H1 (cell line): ENCODE measurements at regions not wholly inside any gene's neighbourhood (a gene's known extent, or its start where the extent isn't known, plus 50 kb on each side); places are given as distances from the start of the nearest gene placed in this dataset.

Experiments
- CTCF ChIA-PET: fragments of 300-600 bp; sonication (Branson Sonifier 250); formaldehyde crosslinking; loops from one replicate; lab custom pipeline; 2021; ENCODE audit not compliant: partially characterized antibody; lab: Charles Lee
- POLR2A ChIA-PET: fragments of 300-600 bp; sonication (Branson Sonifier 250); formaldehyde crosslinking; loops from one replicate; lab custom pipeline; 2021; ENCODE audit warnings: inconsistent platforms; ENCODE audit not compliant: partially characterized antibody; lab: Charles Lee
- DNase-seq, 2 experiments: peaks; one replicate each; pipeline versions ENCODE4 v3.0.0 to v3.0.0-alpha.2; 2010 to 2022; ENCODE audit warnings: low spot score in 2 of 2, low read depth in 1 of 2, mixed read lengths in 1 of 2
- FAIRE-seq: peaks from 2 replicates; lab custom pipeline; 2011; peaks lifted over from hg19 to GRCh38; lab: Jason Lieb, UNC
- H2AFZ ChIP-seq: 2 replicates; pipeline ENCODE4 v1.8.1; 2012; ENCODE audit warnings: low read length, inconsistent platforms
- H2AK5ac ChIP-seq: 2 replicates; pipeline ENCODE4 v1.6.1; 2013; ENCODE audit warnings: low read depth, low read length
- H2BK120ac ChIP-seq: replicated peaks from 2 replicates; pipeline ENCODE3; 2013; ENCODE audit warnings: low read depth, low read length, inconsistent platforms
- H2BK12ac ChIP-seq: 2 replicates; pipeline ENCODE4 v1.6.1; 2013; ENCODE audit warnings: low read depth, low read length
- H2BK15ac ChIP-seq: 2 replicates; pipeline ENCODE4 v1.6.1; 2013; ENCODE audit warnings: low read length
- H2BK20ac ChIP-seq: 2 replicates; pipeline ENCODE4 v1.6.1; 2013; ENCODE audit warnings: low read length
- H2BK5ac ChIP-seq: 2 replicates; pipeline ENCODE4 v1.6.1; 2013; ENCODE audit warnings: low read depth, low read length
- H3K14ac ChIP-seq: 2 replicates; pipeline ENCODE4 v1.6.1; 2013; ENCODE audit warnings: inconsistent platforms; ENCODE audit not compliant: insufficient read length
- H3K18ac ChIP-seq: 2 replicates; pipeline ENCODE4 v1.6.1; 2013; ENCODE audit warnings: low read length; ENCODE audit errors: extremely low read depth
- H3K23ac ChIP-seq: 2 replicates; pipeline ENCODE4 v1.6.1; 2013; ENCODE audit warnings: inconsistent platforms; ENCODE audit not compliant: insufficient read length
- H3K23me2 ChIP-seq: 2 replicates; pipeline ENCODE4 v1.6.1; 2013; ENCODE audit warnings: low read depth, low read length
- H3K27ac ChIP-seq: 2 replicates; pipeline ENCODE4 v1.6.1; 2011; ENCODE audit warnings: low read depth, low read length, inconsistent platforms
- H3K27me3 ChIP-seq, 4 experiments: replicated peaks in 1 of 4; 1 replicate in 1 of 4; 2 replicates in 3 of 4; pipeline versions ENCODE4 v1.6.1 to v1.8.1; 2011 to 2013; ENCODE audit warnings: low read length in 3 of 4, mild to moderate bottlenecking in 3 of 4, inconsistent platforms in 2 of 4, mixed read lengths in 2 of 4, moderate library complexity in 1 of 4; ENCODE audit not compliant: control insufficient read depth in 3 of 4, insufficient read depth in 3 of 4; ENCODE audit errors: extremely low read depth in 1 of 4
- H3K36me3 ChIP-seq, 4 experiments: 2 replicates each; pipeline versions ENCODE4 v1.6.1 to v1.8.1; 2011 to 2013; ENCODE audit warnings: mild to moderate bottlenecking in 4 of 4, low read length in 3 of 4, moderate library complexity in 2 of 4, control low read depth in 1 of 4, inconsistent platforms in 1 of 4; ENCODE audit not compliant: insufficient read depth in 4 of 4, control insufficient read depth in 2 of 4
- H3K4ac ChIP-seq: replicated peaks from 2 replicates; pipeline ENCODE3; 2013; ENCODE audit warnings: low read length, low read depth, mixed read lengths, inconsistent platforms; ENCODE audit not compliant: insufficient read length
- H3K4me1 ChIP-seq, 4 experiments: replicated peaks in 1 of 4; 1 replicate in 1 of 4; 2 replicates in 3 of 4; pipeline versions ENCODE4 v1.6.1 to v1.8.1; 2011 to 2013; ENCODE audit warnings: low read length in 3 of 4, inconsistent platforms in 2 of 4, mixed read lengths in 1 of 4; ENCODE audit not compliant: insufficient read depth in 4 of 4, control insufficient read depth in 3 of 4
- H3K4me2 ChIP-seq, 2 experiments: 2 replicates each; pipeline versions ENCODE4 v1.6.1 to v1.8.1; 2011 to 2013; ENCODE audit warnings: low read depth in 2 of 2, low read length in 2 of 2, control low read depth in 1 of 2, inconsistent platforms in 1 of 2, mild to moderate bottlenecking in 1 of 2; ENCODE audit not compliant: insufficient read depth in 1 of 2
- H3K4me3 ChIP-seq, 4 experiments: fragments of 200-600, 300-600 bp in 1 of 4; sonication (generic), shearing (Covaris generic), sonication (Bioruptor Twin) in 1 of 4; 2 replicates each; pipeline versions ENCODE4 v1.5.1 to v1.8.1; 2011 to 2016; ENCODE audit warnings: low read length in 4 of 4, low read depth in 3 of 4, control low read depth in 2 of 4, inconsistent platforms in 2 of 4, mild to moderate bottlenecking in 2 of 4, mixed read lengths in 1 of 4, moderate library complexity in 1 of 4; ENCODE audit not compliant: insufficient read depth in 2 of 4; ENCODE audit errors: extremely low read depth in 1 of 4
- H3K56ac ChIP-seq: replicated peaks from 2 replicates; pipeline ENCODE3; 2013; ENCODE audit warnings: low read depth, mild to moderate bottlenecking, mixed read lengths, low read length, inconsistent platforms; ENCODE audit not compliant: insufficient read length
- H3K79me1 ChIP-seq: 2 replicates; pipeline ENCODE4 v1.6.1; 2013; ENCODE audit warnings: low read depth, low read length, control low read depth
- H3K79me2 ChIP-seq, 2 experiments: 2 replicates each; pipeline versions ENCODE4 v1.6.1 to v1.8.1; 2012 to 2013; ENCODE audit warnings: low read length in 2 of 2, mild to moderate bottlenecking in 2 of 2, inconsistent platforms in 1 of 2; ENCODE audit not compliant: insufficient read depth in 2 of 2, control insufficient read depth in 1 of 2
- H3K9ac ChIP-seq, 4 experiments: replicated peaks in 1 of 4; 1 replicate in 1 of 4; 2 replicates in 3 of 4; pipeline versions ENCODE4 v1.6.1 to v1.8.1; 2011 to 2013; ENCODE audit warnings: low read depth in 3 of 4, low read length in 3 of 4, control low read depth in 2 of 4, mild to moderate bottlenecking in 2 of 4, moderate library complexity in 2 of 4, inconsistent platforms in 1 of 4; ENCODE audit errors: extremely low read depth in 1 of 4
- H3K9me3 ChIP-seq, 2 experiments: 2 replicates each; pipeline versions ENCODE4 v1.6.1 to v1.8.1; 2012 to 2013; ENCODE audit warnings: mild to moderate bottlenecking in 2 of 2, moderate library complexity in 2 of 2, control low read depth in 1 of 2, inconsistent platforms in 1 of 2, low read depth in 1 of 2, low read length in 1 of 2, mixed read lengths in 1 of 2; ENCODE audit not compliant: insufficient read depth in 2 of 2
- H4K20me1 ChIP-seq, 2 experiments: replicated peaks in 1 of 2; 2 replicates each; pipeline versions ENCODE3 to v1.8.1; 2011 to 2013; ENCODE audit warnings: inconsistent platforms in 2 of 2, low read length in 2 of 2, mild to moderate bottlenecking in 1 of 2; ENCODE audit not compliant: insufficient read depth in 2 of 2, control insufficient read depth in 1 of 2
- H4K5ac ChIP-seq: 2 replicates; pipeline ENCODE4 v1.6.1; 2013; ENCODE audit warnings: low read length, low read depth, mixed read lengths, inconsistent platforms; ENCODE audit not compliant: insufficient read length
- H4K8ac ChIP-seq: 2 replicates; pipeline ENCODE4 v1.8.0; 2013; ENCODE audit warnings: mild to moderate bottlenecking, moderate library complexity, low read length, inconsistent platforms; ENCODE audit not compliant: insufficient read depth; ENCODE audit errors: extremely low read depth
- H4K91ac ChIP-seq: replicated peaks from 2 replicates; pipeline ENCODE3; 2013; ENCODE audit warnings: low read length, mixed read lengths, inconsistent platforms; ENCODE audit not compliant: insufficient read length
- ASH2L ChIP-seq: fragments of 200-600, 300-600 bp; sonication (generic); IDR thresholded peaks from one replicate; pipeline ENCODE4 v1.7.1; 2017; ENCODE audit warnings: low read length
- BRCA1 ChIP-seq: IDR thresholded peaks from 2 replicates; pipeline ENCODE4 v1.6.1; 2012; ENCODE audit warnings: low read depth, low read length, improper control_type of control experiment
- CBX8 ChIP-seq: fragments of 300-800, 300-1000 bp; sonication (generic); IDR thresholded peaks from 2 replicates; pipeline ENCODE4 v1.7.1; 2016; ENCODE audit warnings: low read depth, low read length, borderline replicate concordance
- CTBP2 ChIP-seq: IDR thresholded peaks from 2 replicates; pipeline ENCODE4 v1.7.0; 2011; ENCODE audit warnings: borderline replicate concordance, mild to moderate bottlenecking, moderate library complexity, mixed read lengths, low read length; ENCODE audit not compliant: insufficient read depth, insufficient read length
- HDAC2 ChIP-seq, 2 experiments: fragments of 300-600 bp in 1 of 2; sonication (generic) in 1 of 2; IDR thresholded peaks; 2 replicates each; pipeline ENCODE4 v1.6.1; 2011 to 2012; ENCODE audit warnings: low read depth in 2 of 2, low read length in 2 of 2, mild to moderate bottlenecking in 2 of 2, moderate library complexity in 2 of 2, borderline replicate concordance in 1 of 2, inconsistent platforms in 1 of 2
- KDM4A ChIP-seq: IDR thresholded peaks from one replicate; pipeline ENCODE4 v1.7.1; 2012; ENCODE audit warnings: low read depth, mild to moderate bottlenecking, moderate library complexity, low read length, inconsistent platforms; ENCODE audit not compliant: severe bottlenecking
- PHF8 ChIP-seq: fragments of 200-600 bp; sonication (generic); conservative IDR thresholded peaks from 2 replicates; pipeline ENCODE4 v1.7.1; 2012; ENCODE audit warnings: low read depth, mild to moderate bottlenecking, inconsistent platforms, low read length, moderate library complexity
- RBBP5 ChIP-seq: IDR thresholded peaks from 2 replicates; pipeline ENCODE4 v1.7.1; 2012; ENCODE audit warnings: low read depth, mild to moderate bottlenecking, inconsistent platforms, low read length, moderate library complexity, borderline replicate concordance
- SAP30 ChIP-seq: fragments of 300-600 bp; sonication (generic); IDR thresholded peaks from 2 replicates; pipeline ENCODE4 v1.7.1; 2012; ENCODE audit warnings: low read length, moderate library complexity, mild to moderate bottlenecking, inconsistent platforms; ENCODE audit not compliant: insufficient read depth, insufficient replicate concordance
- SIRT6 ChIP-seq: IDR thresholded peaks from one replicate; pipeline ENCODE4 v1.7.1; 2012; ENCODE audit warnings: low read length, inconsistent platforms
- SP1 ChIP-seq: IDR thresholded peaks from 2 replicates; pipeline ENCODE4 v1.6.1; 2011; ENCODE audit warnings: low read depth, low read length
- SUZ12 ChIP-seq: fragments of 200-600 bp; sonication (generic); IDR thresholded peaks from 2 replicates; pipeline ENCODE4 v1.6.1; 2012; ENCODE audit warnings: mild to moderate bottlenecking, inconsistent platforms, low read length, moderate library complexity, mixed read lengths
- WGBS, 2 experiments: shearing (Covaris generic) in 1 of 2; methylation state at CpG; one replicate each; pipeline versions ENCODE4 v1.1.6 to v1.1.7; 2013 to 2015; ENCODE audit warnings: low lambda C conversion rate in 2 of 2, mixed read lengths in 2 of 2, inconsistent platforms in 1 of 2, low coverage in 1 of 2, missing lambda C conversion rate in 1 of 2; ENCODE audit not compliant: insufficient replicate concordance in 2 of 2, insufficient coverage in 1 of 2, insufficient read length in 1 of 2; ENCODE audit errors: extremely low coverage in 1 of 2, missing lambda C conversion rate in 1 of 2; 5-methylcytosine and 5-hydroxymethylcytosine counted together
- TF ChIP-seq, protein P1 (sequence below): IDR thresholded peaks from 2 replicates; pipeline ENCODE4 v1.6.1; 2011; ENCODE audit warnings: low read length, improper control_type of control experiment

DNA sequence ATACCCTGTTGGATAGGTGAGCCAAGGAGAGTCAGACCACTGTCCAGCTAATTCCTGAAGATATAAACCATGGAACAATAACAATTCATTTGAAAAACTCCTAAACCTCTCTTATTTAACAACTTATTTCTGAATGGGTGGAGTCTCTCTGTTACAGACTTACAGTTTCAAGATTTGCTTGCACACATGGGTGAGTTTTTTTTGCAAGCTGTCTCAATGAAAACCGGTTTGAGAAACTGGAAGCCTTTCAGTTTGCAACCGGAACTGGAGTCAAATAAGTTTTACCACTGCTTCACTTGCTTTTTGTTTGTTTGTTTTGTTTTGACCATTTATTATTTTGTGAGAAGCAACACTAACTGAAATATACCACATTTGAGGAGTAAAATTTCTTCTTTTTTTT is 243.8 kb downstream of the MTERF1 start:
- Histone ChIP-seq H2BK20ac (no peak overlapping the region), H3K79me1 (no peaks in the 10 kb centered on the region), H3K36me3 (no peaks in the 10 kb centered on the region), H4K20me1 (peaks cover 0 to 3% of the 10 kb centered on the region in 2 experiments), H3K9ac (no peak overlapping the region), H2BK5ac (no peak overlapping the region), H3K4me2 (no peak overlapping the region), H2BK15ac (no peak overlapping the region), H3K56ac (no peak overlapping the region), H3K14ac (no peak overlapping the region), H2AK5ac (no peak overlapping the region), H2AFZ (no peak overlapping the region), H2BK120ac (no peak overlapping the region), H4K8ac (no peak overlapping the region), H3K79me2 (no peaks in the 10 kb centered on the region), H2BK12ac (no peak overlapping the region), H4K91ac (no peak overlapping the region), H3K4ac (no peak overlapping the region), H3K4me1 (no peaks in the 10 kb centered on the region), H3K23ac (no peak overlapping the region), H3K23me2 (no peaks in the 10 kb centered on the region), H3K18ac (no peak overlapping the region), H3K27me3 (no peaks in the 10 kb centered on the region; a peak in 1 of 7 replicates), H4K5ac (no peak overlapping the region), H3K27ac (no peak overlapping the region), H3K9me3 (no peaks in the 10 kb centered on the region), H3K4me3 (no peak overlapping the region)
- FAIRE-seq: no peak
- 87% methylated on average over 2 of the region's 2 CpGs; no CpG with 5 or more reads in 1 of the 2 experiments for WGBS, 2 experiments
- ChIA-PET CTCF (interaction anchor here (0.7 to 1.2 kb wide), 5 partner anchors 10 to 335 kb away, joined by 3 to 4 read pairs (median 3); no protein-coding TSS in a partner anchor), POLR2A (no interaction called here)
- DNase-seq: no peak
- TF ChIP-seq KDM4A (no peak), SIRT6 (no peak), SUZ12 (no peak), PHF8 (no peak), CBX8 (no peak), CTBP2 (no peak), RBBP5 (no peak), BRCA1 (no peak), ASH2L (no peak), HDAC2 (IDR thresholded peaks at IDR 0.05; ENCODE audit: borderline replicate concordance in 1 of 2, low read depth in 2 of 2, low read length in 2 of 2) (no peak), SP1 (no peak), SAP30 (no peak)
- TF ChIP-seq, protein P1, sequence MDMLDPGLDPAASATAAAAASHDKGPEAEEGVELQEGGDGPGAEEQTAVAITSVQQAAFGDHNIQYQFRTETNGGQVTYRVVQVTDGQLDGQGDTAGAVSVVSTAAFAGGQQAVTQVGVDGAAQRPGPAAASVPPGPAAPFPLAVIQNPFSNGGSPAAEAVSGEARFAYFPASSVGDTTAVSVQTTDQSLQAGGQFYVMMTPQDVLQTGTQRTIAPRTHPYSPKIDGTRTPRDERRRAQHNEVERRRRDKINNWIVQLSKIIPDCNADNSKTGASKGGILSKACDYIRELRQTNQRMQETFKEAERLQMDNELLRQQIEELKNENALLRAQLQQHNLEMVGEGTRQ: no peak
